ENCODE measurements at regions not wholly inside any gene's neighbourhood (a gene's known extent, or its start where the extent isn't known, plus 50 kb on each side); places are given as distances from the start of the nearest gene placed in this dataset.
A peak's percentile ranks its signal among the peaks of the same experiment; 100 is the strongest.
"Not testable (repeated sequence)": the region's sequence is repeated elsewhere in the genome, so short reads cannot be mapped to it uniquely, and the experiment has no call there.

- ATAC-seq; H3K9me3 ChIP-seq (ENCODE audit: low read length); H3K79me2 ChIP-seq (ENCODE audit: insufficient read depth, low read length); H3K36me3 ChIP-seq (replicated peaks in 1 of 2; ENCODE audit: control insufficient read depth in 1 of 2, insufficient read depth in 2 of 2, low read length in 2 of 2); H3K27ac ChIP-seq (ENCODE audit: extremely low read length, insufficient read depth, low read length); BruUV-seq (replicated peaks); H3K4me3 ChIP-seq (replicated peaks in 1 of 3; ENCODE audit: insufficient read depth in 1 of 3, low read depth in 2 of 3, low read length in 3 of 3); H3K4me1 ChIP-seq (ENCODE audit: insufficient read depth, low read length); H3K4me2 ChIP-seq (ENCODE audit: low read depth, low read length); FAIRE-seq; in situ Hi-C loops (cut with HindIII; ENCODE audit: extremely low pct_ligation_motif_present, low pct_unique_long_range_greater_than_20kb); H3K9ac ChIP-seq (ENCODE audit: insufficient read depth, low read depth, low read length); intact Hi-C loops (cut with micrococcal nuclease; ENCODE audit: unreplicated experiment); DNase-seq (ENCODE audit: low spot score); H2AFZ ChIP-seq (ENCODE audit: low read length); H4K20me1 ChIP-seq (ENCODE audit: insufficient read depth, low read length); H3K27me3 ChIP-seq (ENCODE audit: control insufficient read depth in 1 of 2, insufficient read depth in 2 of 2, low read length in 2 of 2); POLR2A ChIA-PET; CTCF ChIA-PET (ENCODE audit: low intra/inter-chr PET ratio, low total read pairs): not testable (repeated sequence)
- peak in 1 of 2 experiments; percentile 18; a peak in 2 of 4 replicates for TF ChIP-seq MAFK (conservative IDR thresholded peaks at IDR 0.05 in 1 of 2, IDR thresholded peaks at IDR 0.05 in 1 of 2; ENCODE audit: low read length in 2 of 2)
- WGBS (ENCODE audit: low lambda C conversion rate): 60% methylated on average over 25 of the region's 25 CpGs
These were observed 161.3 kb upstream of the GCFC2 start for GRCh38 chr2:75871762-75872614.

- no peak overlapping the region for H2AFZ ChIP-seq (ENCODE audit: low read length)
These were observed 160.0 kb upstream of the GCFC2 start for GRCh38 chr2:75870651-75871137.

More at GRCh38 chr2:75870651-75871137, 160.0 kb upstream of the GCFC2 start:
- no peaks in the 10 kb centered on the region for H3K36me3 ChIP-seq (replicated peaks in 1 of 2; ENCODE audit: control insufficient read depth in 1 of 2, insufficient read depth in 2 of 2, low read length in 2 of 2)
- H3K4me2 ChIP-seq (ENCODE audit: low read depth, low read length): no peak overlapping the region
- WGBS (ENCODE audit: low lambda C conversion rate): 31% methylated on average over 6 of the region's 6 CpGs
- POLR2A ChIA-PET: no interaction called here
- intact Hi-C loops (cut with micrococcal nuclease; ENCODE audit: unreplicated experiment) (no loop called here), in situ Hi-C loops (cut with HindIII; ENCODE audit: extremely low pct_ligation_motif_present, low pct_unique_long_range_greater_than_20kb) (no loop called here)
- H3K79me2 ChIP-seq (ENCODE audit: insufficient read depth, low read length): no peaks in the 10 kb centered on the region
- no peak overlapping the region for H3K4me3 ChIP-seq (replicated peaks in 1 of 3; ENCODE audit: insufficient read depth in 1 of 3, low read depth in 2 of 3, low read length in 3 of 3)
- no peak for DNase-seq (ENCODE audit: low spot score)
- no peak overlapping the region for H3K9ac ChIP-seq (ENCODE audit: insufficient read depth, low read depth, low read length)
- no peaks in the 10 kb centered on the region for H4K20me1 ChIP-seq (ENCODE audit: insufficient read depth, low read length)
- BruUV-seq (replicated peaks): no TSS peak
- no peak for ATAC-seq
- no peak for TF ChIP-seq ZBTB8A (CRISPR knock-in tag; IDR thresholded peaks at IDR 0.05; ENCODE audit: borderline replicate concordance, low read depth)
- peaks cover 2 to 4% of the 10 kb centered on the region in 2 experiments; a peak in 2 of 5 replicates for H3K27me3 ChIP-seq (ENCODE audit: control insufficient read depth in 1 of 2, insufficient read depth in 2 of 2, low read length in 2 of 2)
- H3K27ac ChIP-seq (ENCODE audit: extremely low read length, insufficient read depth, low read length): no peak overlapping the region
- FAIRE-seq: no peak
- CTCF ChIA-PET (ENCODE audit: low intra/inter-chr PET ratio, low total read pairs): no interaction called here
- H3K9me3 ChIP-seq (ENCODE audit: low read length): no peaks in the 10 kb centered on the region
- H3K4me1 ChIP-seq (ENCODE audit: insufficient read depth, low read length): peaks cover 3% of the 10 kb centered on the region
